ENCODE measurements at regions not wholly inside any gene's neighbourhood (a gene's known extent, or its start where the extent isn't known, plus 50 kb on each side); places are given as distances from the start of the nearest gene placed in this dataset.

DNA sequence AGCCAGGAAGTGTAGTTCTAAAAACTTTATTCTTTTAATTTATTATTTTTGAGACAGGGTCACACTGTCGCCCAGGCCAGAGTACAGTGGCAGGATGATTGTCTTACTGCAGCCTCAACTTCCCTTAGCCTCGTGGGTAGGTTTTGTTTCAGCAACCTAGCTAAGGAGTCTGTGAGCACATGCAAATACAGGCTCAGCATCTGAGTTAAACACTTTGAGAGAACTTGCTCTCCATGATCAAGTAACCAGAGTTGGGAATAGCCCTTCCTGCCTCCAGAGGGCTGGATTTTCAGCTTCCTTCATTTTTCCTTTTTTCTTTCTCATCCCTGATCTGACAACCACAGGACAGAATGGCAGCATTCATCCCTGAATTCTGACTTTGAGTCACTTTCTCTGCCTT, 871.3 kb downstream of the GALC start:
- Histone ChIP-seq H3K4me1 (ENCODE audit: low read depth, poor library complexity, severe bottlenecking) (no peaks in the 10 kb centered on the region), H3K36me3 (ENCODE audit: insufficient read depth) (no peaks in the 10 kb centered on the region), H3K79me2 (ENCODE audit: insufficient read depth, low read depth) (no peaks in the 10 kb centered on the region), H3K4me2 (no peak overlapping the region), H3K9ac (no peak overlapping the region), H2AFZ (ENCODE audit: low read depth) (no peak overlapping the region), H3K27me3 (ENCODE audit: insufficient read depth, low read depth) (no peaks in the 10 kb centered on the region), H3K4me3 (IDR thresholded peaks at IDR 0.05; ENCODE audit: insufficient read depth, low read depth, low read length) (no peak overlapping the region), H3K27ac (no peak overlapping the region), H4K20me1 (ENCODE audit: insufficient read depth) (no peaks in the 10 kb centered on the region)
- TF ChIP-seq, protein P1, sequence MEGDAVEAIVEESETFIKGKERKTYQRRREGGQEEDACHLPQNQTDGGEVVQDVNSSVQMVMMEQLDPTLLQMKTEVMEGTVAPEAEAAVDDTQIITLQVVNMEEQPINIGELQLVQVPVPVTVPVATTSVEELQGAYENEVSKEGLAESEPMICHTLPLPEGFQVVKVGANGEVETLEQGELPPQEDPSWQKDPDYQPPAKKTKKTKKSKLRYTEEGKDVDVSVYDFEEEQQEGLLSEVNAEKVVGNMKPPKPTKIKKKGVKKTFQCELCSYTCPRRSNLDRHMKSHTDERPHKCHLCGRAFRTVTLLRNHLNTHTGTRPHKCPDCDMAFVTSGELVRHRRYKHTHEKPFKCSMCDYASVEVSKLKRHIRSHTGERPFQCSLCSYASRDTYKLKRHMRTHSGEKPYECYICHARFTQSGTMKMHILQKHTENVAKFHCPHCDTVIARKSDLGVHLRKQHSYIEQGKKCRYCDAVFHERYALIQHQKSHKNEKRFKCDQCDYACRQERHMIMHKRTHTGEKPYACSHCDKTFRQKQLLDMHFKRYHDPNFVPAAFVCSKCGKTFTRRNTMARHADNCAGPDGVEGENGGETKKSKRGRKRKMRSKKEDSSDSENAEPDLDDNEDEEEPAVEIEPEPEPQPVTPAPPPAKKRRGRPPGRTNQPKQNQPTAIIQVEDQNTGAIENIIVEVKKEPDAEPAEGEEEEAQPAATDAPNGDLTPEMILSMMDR (conservative IDR thresholded peaks at IDR 0.05; ENCODE audit: low read depth, low read length): no peak

DNA sequence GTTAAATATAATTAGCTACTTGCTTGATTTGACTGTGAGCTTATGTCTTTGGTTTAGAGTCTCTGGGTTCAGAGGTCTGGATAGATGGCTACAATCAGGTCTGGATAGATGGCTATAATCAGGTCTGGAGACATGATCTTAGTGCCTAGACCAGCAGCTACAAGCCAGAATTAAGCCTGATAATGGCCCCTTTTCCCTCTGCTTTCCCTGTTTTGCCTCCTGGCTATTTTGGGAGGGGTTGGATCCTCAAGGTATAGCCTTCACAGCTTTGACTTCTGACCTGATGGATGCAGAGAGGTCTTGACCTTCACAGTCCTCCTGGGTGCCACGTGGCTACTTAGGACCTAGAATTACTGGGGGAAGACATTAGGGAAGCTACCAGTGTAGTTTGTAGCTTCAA, 877.7 kb downstream of the GALC start:
- no peak overlapping the region for H3K4me2 ChIP-seq
- TF ChIP-seq, protein P1 (conservative IDR thresholded peaks at IDR 0.05; ENCODE audit: low read depth, low read length): no peak
- H2AFZ ChIP-seq (ENCODE audit: low read depth): no peak overlapping the region
- no peaks in the 10 kb centered on the region for H4K20me1 ChIP-seq (ENCODE audit: insufficient read depth)
- H3K79me2 ChIP-seq (ENCODE audit: insufficient read depth, low read depth): no peaks in the 10 kb centered on the region
- H3K27me3 ChIP-seq (ENCODE audit: insufficient read depth, low read depth): no peaks in the 10 kb centered on the region
- no peak overlapping the region for H3K27ac ChIP-seq
- no peaks in the 10 kb centered on the region for H3K4me1 ChIP-seq (ENCODE audit: low read depth, poor library complexity, severe bottlenecking)
- H3K4me3 ChIP-seq (IDR thresholded peaks at IDR 0.05; ENCODE audit: insufficient read depth, low read depth, low read length): no peak overlapping the region
- H3K9ac ChIP-seq: no peak overlapping the region
- H3K36me3 ChIP-seq (ENCODE audit: insufficient read depth): no peaks in the 10 kb centered on the region

DNA sequence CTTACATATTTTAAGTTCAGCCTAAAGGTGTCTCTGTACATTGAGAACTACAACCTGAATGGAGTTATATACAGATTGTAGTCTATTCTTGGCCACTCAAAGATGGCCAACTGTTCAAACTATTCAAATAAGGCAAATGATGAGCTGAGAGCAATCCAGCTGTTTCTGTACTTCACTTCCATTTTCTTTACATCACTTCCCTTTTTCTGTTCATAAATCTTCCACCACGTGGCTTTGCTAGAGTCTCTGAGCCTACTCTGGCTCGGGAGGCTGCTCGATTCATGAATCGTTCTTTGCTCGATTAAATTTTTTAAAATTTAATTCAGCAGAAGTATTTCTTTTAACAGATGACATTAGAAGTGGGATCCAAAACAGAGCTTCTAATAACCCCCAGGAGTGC, 879.7 kb downstream of the GALC start:
- TF ChIP-seq, protein P1 (conservative IDR thresholded peaks at IDR 0.05; ENCODE audit: low read depth, low read length): no peak
- Histone ChIP-seq H3K4me3 (IDR thresholded peaks at IDR 0.05; ENCODE audit: insufficient read depth, low read depth, low read length) (no peak overlapping the region), H3K27me3 (ENCODE audit: insufficient read depth, low read depth) (no peaks in the 10 kb centered on the region), H3K4me1 (ENCODE audit: low read depth, poor library complexity, severe bottlenecking) (no peaks in the 10 kb centered on the region), H3K36me3 (ENCODE audit: insufficient read depth) (no peaks in the 10 kb centered on the region), H3K79me2 (ENCODE audit: insufficient read depth, low read depth) (no peaks in the 10 kb centered on the region), H3K27ac (no peak overlapping the region), H3K9ac (no peak overlapping the region), H4K20me1 (ENCODE audit: insufficient read depth) (no peaks in the 10 kb centered on the region), H2AFZ (ENCODE audit: low read depth) (no peak overlapping the region), H3K4me2 (no peak overlapping the region)

GRCh38 chr14:87111741-87112140, 881.2 kb downstream of the GALC start:
- Histone ChIP-seq H3K27ac (no peak overlapping the region), H3K4me2 (no peak overlapping the region), H3K4me1 (ENCODE audit: low read depth, poor library complexity, severe bottlenecking) (no peaks in the 10 kb centered on the region), H2AFZ (ENCODE audit: low read depth) (no peak overlapping the region), H3K36me3 (ENCODE audit: insufficient read depth) (no peaks in the 10 kb centered on the region), H3K79me2 (ENCODE audit: insufficient read depth, low read depth) (no peaks in the 10 kb centered on the region), H3K9ac (no peak overlapping the region), H3K27me3 (ENCODE audit: insufficient read depth, low read depth) (no peaks in the 10 kb centered on the region), H3K4me3 (IDR thresholded peaks at IDR 0.05; ENCODE audit: insufficient read depth, low read depth, low read length) (no peak overlapping the region), H4K20me1 (ENCODE audit: insufficient read depth) (no peaks in the 10 kb centered on the region)
- TF ChIP-seq, protein P1 (conservative IDR thresholded peaks at IDR 0.05; ENCODE audit: low read depth, low read length): no peak

- Histone ChIP-seq H3K79me2 (ENCODE audit: insufficient read depth, low read depth) (no peaks in the 10 kb centered on the region), H3K4me1 (ENCODE audit: low read depth, poor library complexity, severe bottlenecking) (no peaks in the 10 kb centered on the region), H3K36me3 (ENCODE audit: insufficient read depth) (no peaks in the 10 kb centered on the region), H3K4me3 (IDR thresholded peaks at IDR 0.05; ENCODE audit: insufficient read depth, low read depth, low read length) (no peak overlapping the region), H3K9ac (no peak overlapping the region), H2AFZ (ENCODE audit: low read depth) (no peak overlapping the region), H3K27me3 (ENCODE audit: insufficient read depth, low read depth) (no peaks in the 10 kb centered on the region), H3K4me2 (no peak overlapping the region), H4K20me1 (ENCODE audit: insufficient read depth) (no peaks in the 10 kb centered on the region), H3K27ac (no peak overlapping the region)
- TF ChIP-seq, protein P1 (conservative IDR thresholded peaks at IDR 0.05; ENCODE audit: low read depth, low read length): no peak
Observed at GRCh38 chr14:87111126-87111525, 881.9 kb downstream of the GALC start.

Measured in KMS-11 (cell line).